HG03097 (cell line): ENCODE measurements at regions not wholly inside any gene's neighbourhood (a gene's known extent, or its start where the extent isn't known, plus 50 kb on each side); places are given as distances from the start of the nearest gene placed in this dataset.

Source experiments
- ATAC-seq: cut with Tn5 transposase; IDR thresholded peaks from one replicate; pipeline ENCODE4 v1.9.1; 2021; ENCODE audit not compliant: unreplicated experiment, low FRiP score

DNA sequence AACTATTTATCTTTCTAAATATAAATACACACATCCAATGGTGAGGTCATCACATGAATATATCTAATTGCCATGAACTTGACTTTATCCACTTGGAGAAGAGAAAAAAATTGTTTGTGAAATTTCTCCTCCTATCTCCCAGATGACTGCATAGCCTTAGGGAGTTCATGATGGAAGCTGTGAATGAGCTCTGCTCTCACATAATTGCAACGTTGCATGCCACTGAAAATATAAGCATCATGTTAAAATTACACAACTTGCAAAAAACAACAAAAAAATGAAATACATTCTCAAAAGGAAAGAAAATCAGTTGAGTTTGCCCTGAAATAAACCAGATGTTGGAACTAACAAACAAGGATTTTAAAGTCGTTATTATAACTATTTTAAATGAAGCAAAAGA is 50.6 kb upstream of the OSR1 start:
- ATAC-seq = no peak

DNA sequence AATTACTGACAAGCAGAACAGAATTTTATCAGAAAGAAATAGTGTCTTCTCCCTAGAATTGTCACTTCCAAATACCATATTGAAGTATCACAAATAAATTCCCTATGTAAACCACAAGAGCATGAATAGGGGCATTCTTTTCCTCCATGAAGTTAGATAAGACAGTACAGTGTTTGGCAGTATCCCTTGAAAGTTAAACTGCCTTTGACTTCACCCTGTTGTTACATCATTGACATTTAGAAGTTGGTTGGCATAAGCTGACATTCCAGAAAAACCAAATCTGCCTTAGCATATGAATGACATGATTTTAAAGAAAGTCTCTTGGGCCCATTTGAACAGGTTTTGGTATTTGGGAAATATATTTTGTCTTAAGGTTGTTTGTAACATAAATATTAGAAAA is 50.2 kb upstream of the OSR1 start:
- ATAC-seq = no peak
